ENCODE measurements at regions not wholly inside any gene's neighbourhood (a gene's known extent, or its start where the extent isn't known, plus 50 kb on each side); places are given as distances from the start of the nearest gene placed in this dataset.
"Not testable (repeated sequence)": the region's sequence is repeated elsewhere in the genome, so short reads cannot be mapped to it uniquely, and the experiment has no call there.

- Histone ChIP-seq H3K36me3 (no peaks in the 10 kb centered on the region), H3K27me3 (no peaks in the 10 kb centered on the region), H3K27ac (no peak overlapping the region), H3K4me1 (no peaks in the 10 kb centered on the region), H3K4me3 (no peak overlapping the region), H3K9me3 (no peaks in the 10 kb centered on the region)
- intact Hi-C loops (cut with DNase I) = no loop called here
- WGBS, 2 donors = 79 to 84% methylated on average over 3 of the region's 3 CpGs
- DNase-seq = no peak
- TF ChIP-seq POLR2A (IDR thresholded peaks at IDR 0.05) (no peak), CTCF (IDR thresholded peaks at IDR 0.05) (no peak)
Measured at GRCh38 chr11:109051200-109051599, 370.8 kb upstream of the C11orf87 start.

- DNase-seq = no peak
- H3K9me3 ChIP-seq = no peaks in the 10 kb centered on the region
- H3K27ac ChIP-seq = no peak overlapping the region
- 81 to 82% methylated on average over 5 of the region's 5 CpGs for WGBS, 2 donors
- no peak overlapping the region for H3K4me3 ChIP-seq
- intact Hi-C loops (cut with DNase I) = no loop called here
- no peaks in the 10 kb centered on the region for H3K36me3 ChIP-seq
- H3K27me3 ChIP-seq = no peaks in the 10 kb centered on the region
- TF ChIP-seq POLR2A (IDR thresholded peaks at IDR 0.05) (no peak), CTCF (IDR thresholded peaks at IDR 0.05) (no peak)
- no peaks in the 10 kb centered on the region for H3K4me1 ChIP-seq
Measured at GRCh38 chr11:109059402-109059801, 362.6 kb upstream of the C11orf87 start.

GRCh38 chr11:109061394-109061793, 360.6 kb upstream of the C11orf87 start:
- no peak for DNase-seq
- Histone ChIP-seq H3K36me3 (no peaks in the 10 kb centered on the region), H3K9me3 (no peaks in the 10 kb centered on the region), H3K4me3 (no peak overlapping the region), H3K27me3 (no peaks in the 10 kb centered on the region), H3K4me1 (no peaks in the 10 kb centered on the region), H3K27ac (no peak overlapping the region)
- TF ChIP-seq POLR2A (IDR thresholded peaks at IDR 0.05) (no peak), CTCF (IDR thresholded peaks at IDR 0.05) (no peak)
- WGBS, 2 donors = 73 to 87% methylated on average over 1 of the region's 1 CpG
- intact Hi-C loops (cut with DNase I) = no loop called here

GRCh38 chr11:109062445-109062844, 359.5 kb upstream of the C11orf87 start:
- no peak for DNase-seq
- H3K36me3 ChIP-seq = no peaks in the 10 kb centered on the region
- H3K27ac ChIP-seq = no peak overlapping the region
- H3K27me3 ChIP-seq = no peaks in the 10 kb centered on the region
- no peaks in the 10 kb centered on the region for H3K4me1 ChIP-seq
- H3K4me3 ChIP-seq = no peak overlapping the region
- intact Hi-C loops (cut with DNase I) = no loop called here
- no peaks in the 10 kb centered on the region for H3K9me3 ChIP-seq
- no peak for TF ChIP-seq CTCF (IDR thresholded peaks at IDR 0.05)
- no peak for TF ChIP-seq POLR2A (IDR thresholded peaks at IDR 0.05)
- 63 to 78% methylated on average over 2 of the region's 2 CpGs for WGBS, 2 donors

- H3K4me3 ChIP-seq = no peak overlapping the region
- H3K27ac ChIP-seq = no peak overlapping the region
- no peak for DNase-seq
- H3K36me3 ChIP-seq = no peaks in the 10 kb centered on the region
- H3K27me3 ChIP-seq = no peaks in the 10 kb centered on the region
- intact Hi-C loops (cut with DNase I) = no loop called here
- no peaks in the 10 kb centered on the region for H3K9me3 ChIP-seq
- no peak for TF ChIP-seq CTCF (IDR thresholded peaks at IDR 0.05)
- no peak for TF ChIP-seq POLR2A (IDR thresholded peaks at IDR 0.05)
- no peaks in the 10 kb centered on the region for H3K4me1 ChIP-seq
- 24 to 41% methylated on average over 2 of the region's 2 CpGs for WGBS, 2 donors
Measured at GRCh38 chr11:109062871-109063270, 359.1 kb upstream of the C11orf87 start.

GRCh38 chr11:109064618-109065311, 357.2 kb upstream of the C11orf87 start:
- H3K27me3 ChIP-seq; H3K4me1 ChIP-seq; intact Hi-C loops (cut with DNase I); H3K4me3 ChIP-seq; H3K27ac ChIP-seq; H3K9me3 ChIP-seq; H3K36me3 ChIP-seq; DNase-seq: not testable (repeated sequence)
- WGBS, 2 donors = 68 to 75% methylated on average over 5 of the region's 5 CpGs

Data from esophagus squamous epithelium (tissue), 5 donors.